GM12873 (cell line): ENCODE measurements at regions not wholly inside any gene's neighbourhood (a gene's known extent, or its start where the extent isn't known, plus 50 kb on each side); places are given as distances from the start of the nearest gene placed in this dataset.

Source experiments
- CTCF ChIP-seq: IDR thresholded peaks from 2 replicates; pipeline ENCODE4 v1.5.1; 2012; ENCODE audit warnings: low read depth, mild to moderate bottlenecking, moderate library complexity, low read length, control low read depth; ENCODE audit not compliant: insufficient read depth; ENCODE audit errors: missing control alignments

- no peak for TF ChIP-seq CTCF
Measured at GRCh38 chr1:81230983-81231728, 569.6 kb upstream of the ADGRL2 start.

- TF ChIP-seq CTCF, result no peak
Measured at GRCh38 chr1:81228926-81229325, 571.8 kb upstream of the ADGRL2 start.

- no peak for TF ChIP-seq CTCF
Measured at GRCh38 chr1:81226603-81226928, 574.2 kb upstream of the ADGRL2 start.

- TF ChIP-seq CTCF, result no peak
Measured at GRCh38 chr1:81225789-81226602, 574.7 kb upstream of the ADGRL2 start.

GRCh38 chr1:81224222-81224621 is 576.5 kb upstream of the ADGRL2 start:
- no peak for TF ChIP-seq CTCF

GRCh38 chr1:81221564-81221963 is 579.2 kb upstream of the ADGRL2 start:
- TF ChIP-seq CTCF, result no peak

- no peak for TF ChIP-seq CTCF
Measured at GRCh38 chr1:81220614-81221071, 580.1 kb upstream of the ADGRL2 start.
